ENCODE measurements at regions not wholly inside any gene's neighbourhood (a gene's known extent, or its start where the extent isn't known, plus 50 kb on each side); places are given as distances from the start of the nearest gene placed in this dataset.

DNA sequence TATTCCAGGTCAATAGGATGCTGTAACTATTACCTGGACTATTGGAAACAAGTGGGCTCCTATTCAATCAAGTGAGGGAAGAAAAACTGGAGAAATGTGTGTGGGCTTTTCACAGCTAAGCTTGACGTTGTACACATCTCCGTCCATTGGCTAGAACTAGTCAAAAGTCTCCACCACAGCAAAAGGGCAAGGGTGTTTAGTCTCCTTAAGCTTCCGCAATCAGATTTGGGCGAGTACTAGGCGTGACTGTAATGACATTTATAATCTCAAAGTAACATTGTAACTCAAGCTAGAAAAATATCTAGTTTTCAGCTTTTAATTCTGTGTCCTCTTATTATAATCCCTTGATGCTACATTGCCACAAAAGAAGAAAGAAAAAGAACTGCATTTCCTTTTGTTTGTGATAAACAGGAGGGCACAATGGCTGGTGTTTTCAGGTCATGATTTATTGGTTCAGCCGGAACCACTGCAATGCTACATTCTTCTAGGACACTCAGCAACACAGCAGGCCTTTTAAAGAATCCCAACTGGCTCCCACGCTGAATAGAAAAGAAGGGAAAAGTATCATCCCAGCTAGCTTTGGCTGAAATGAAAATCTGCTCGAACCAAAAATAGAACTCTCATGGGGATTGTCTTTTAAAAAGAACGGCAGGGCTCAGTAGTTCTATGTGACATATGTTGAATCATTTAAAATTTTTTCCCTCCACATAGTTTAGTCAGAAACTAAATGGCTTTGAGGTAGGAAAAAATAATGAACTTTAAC lies 387.7 kb downstream of the BTBD3 start:
- ATAC-seq, result no peak
- TF ChIP-seq ZFP30 (CRISPR knock-in tag; IDR thresholded peaks at IDR 0.05), result no peak

GRCh38 chr20:12306107-12306506 lies 388.4 kb downstream of the BTBD3 start:
- no peak for ATAC-seq
- TF ChIP-seq POU6F1 (CRISPR knock-in tag; IDR thresholded peaks at IDR 0.05; ENCODE audit: borderline replicate concordance, low read depth) (no peak), TOX (CRISPR knock-in tag; IDR thresholded peaks at IDR 0.05; ENCODE audit: borderline replicate concordance) (no peak)

DNA sequence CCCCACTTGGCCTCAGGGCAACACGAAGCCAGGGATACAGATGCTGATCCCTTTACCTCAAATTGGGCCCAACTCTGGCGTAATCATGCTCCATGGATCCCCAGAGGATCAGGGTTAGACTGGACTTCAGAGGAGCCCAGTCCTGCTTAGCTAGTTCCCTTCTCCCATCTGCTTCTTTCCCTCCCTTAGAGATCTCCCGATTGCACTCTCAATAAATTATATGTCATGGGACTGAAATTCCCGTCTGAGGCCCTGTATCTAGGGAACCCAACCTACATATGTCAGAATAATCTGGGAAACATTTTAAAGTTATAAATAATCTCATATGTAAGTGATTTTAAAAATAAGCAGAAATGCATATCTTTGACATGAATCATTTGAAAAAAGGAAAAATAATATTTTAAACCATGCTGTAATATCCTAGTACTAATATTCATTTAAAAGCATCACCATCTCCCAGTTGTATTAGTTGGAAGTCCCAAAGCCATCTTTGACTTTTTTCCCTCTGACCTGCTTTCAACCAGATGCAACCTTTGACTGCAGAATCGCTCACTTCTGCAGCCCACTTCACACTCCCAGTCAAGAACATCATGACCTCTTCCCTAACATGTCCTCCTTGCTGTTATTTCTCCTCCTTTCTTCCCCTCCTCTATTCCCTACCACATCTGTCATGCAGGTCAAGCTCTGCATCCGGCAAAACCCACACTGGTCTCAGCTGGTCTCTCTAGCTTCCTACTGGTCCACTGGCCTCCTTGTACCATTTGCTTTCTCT lies 393.6 kb downstream of the BTBD3 start:
- TF ChIP-seq ZFP30 (CRISPR knock-in tag; IDR thresholded peaks at IDR 0.05), result no peak
- TF ChIP-seq ZNF565 (CRISPR knock-in tag; conservative IDR thresholded peaks at IDR 0.05; ENCODE audit: low read depth), result no peak
- TF ChIP-seq ZC3H10 (CRISPR knock-in tag; IDR thresholded peaks at IDR 0.05), result no peak
- no peak for TF ChIP-seq GLIS3 (CRISPR knock-in tag; IDR thresholded peaks at IDR 0.05)
- no peak for TF ChIP-seq ZNF8 (CRISPR knock-in tag; IDR thresholded peaks at IDR 0.05)
- no peak for TF ChIP-seq ESRRG (CRISPR knock-in tag; IDR thresholded peaks at IDR 0.05)
- TF ChIP-seq ISL1 (CRISPR knock-in tag; IDR thresholded peaks at IDR 0.05), result no peak
- TF ChIP-seq, protein P1, sequence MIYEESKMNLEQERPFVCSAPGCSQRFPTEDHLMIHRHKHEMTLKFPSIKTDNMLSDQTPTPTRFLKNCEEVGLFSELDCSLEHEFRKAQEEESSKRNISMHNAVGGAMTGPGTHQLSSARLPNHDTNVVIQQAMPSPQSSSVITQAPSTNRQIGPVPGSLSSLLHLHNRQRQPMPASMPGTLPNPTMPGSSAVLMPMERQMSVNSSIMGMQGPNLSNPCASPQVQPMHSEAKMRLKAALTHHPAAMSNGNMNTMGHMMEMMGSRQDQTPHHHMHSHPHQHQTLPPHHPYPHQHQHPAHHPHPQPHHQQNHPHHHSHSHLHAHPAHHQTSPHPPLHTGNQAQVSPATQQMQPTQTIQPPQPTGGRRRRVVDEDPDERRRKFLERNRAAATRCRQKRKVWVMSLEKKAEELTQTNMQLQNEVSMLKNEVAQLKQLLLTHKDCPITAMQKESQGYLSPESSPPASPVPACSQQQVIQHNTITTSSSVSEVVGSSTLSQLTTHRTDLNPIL (CRISPR knock-in tag; IDR thresholded peaks at IDR 0.05; ENCODE audit: low read depth), result no peak
- ATAC-seq, result no peak

- no peak for ATAC-seq
- TF ChIP-seq, protein P2, sequence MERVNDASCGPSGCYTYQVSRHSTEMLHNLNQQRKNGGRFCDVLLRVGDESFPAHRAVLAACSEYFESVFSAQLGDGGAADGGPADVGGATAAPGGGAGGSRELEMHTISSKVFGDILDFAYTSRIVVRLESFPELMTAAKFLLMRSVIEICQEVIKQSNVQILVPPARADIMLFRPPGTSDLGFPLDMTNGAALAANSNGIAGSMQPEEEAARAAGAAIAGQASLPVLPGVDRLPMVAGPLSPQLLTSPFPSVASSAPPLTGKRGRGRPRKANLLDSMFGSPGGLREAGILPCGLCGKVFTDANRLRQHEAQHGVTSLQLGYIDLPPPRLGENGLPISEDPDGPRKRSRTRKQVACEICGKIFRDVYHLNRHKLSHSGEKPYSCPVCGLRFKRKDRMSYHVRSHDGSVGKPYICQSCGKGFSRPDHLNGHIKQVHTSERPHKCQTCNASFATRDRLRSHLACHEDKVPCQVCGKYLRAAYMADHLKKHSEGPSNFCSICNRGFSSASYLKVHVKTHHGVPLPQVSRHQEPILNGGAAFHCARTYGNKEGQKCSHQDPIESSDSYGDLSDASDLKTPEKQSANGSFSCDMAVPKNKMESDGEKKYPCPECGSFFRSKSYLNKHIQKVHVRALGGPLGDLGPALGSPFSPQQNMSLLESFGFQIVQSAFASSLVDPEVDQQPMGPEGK (CRISPR knock-in tag; IDR thresholded peaks at IDR 0.05; ENCODE audit: borderline replicate concordance), result no peak
- no peak for TF ChIP-seq ZFP30 (CRISPR knock-in tag; IDR thresholded peaks at IDR 0.05)
- TF ChIP-seq GLIS3 (CRISPR knock-in tag; IDR thresholded peaks at IDR 0.05), result no peak
- no peak for TF ChIP-seq ZNF8 (CRISPR knock-in tag; IDR thresholded peaks at IDR 0.05)
- no peak for TF ChIP-seq ZFP3 (CRISPR knock-in tag; IDR thresholded peaks at IDR 0.05)
- no peak for TF ChIP-seq OSR1 (CRISPR knock-in tag; IDR thresholded peaks at IDR 0.05)
- no peak for TF ChIP-seq TCF4 (CRISPR knock-in tag; IDR thresholded peaks at IDR 0.05; ENCODE audit: borderline replicate concordance)
- no peak for TF ChIP-seq ISL1 (CRISPR knock-in tag; IDR thresholded peaks at IDR 0.05)
Observed at GRCh38 chr20:12315652-12316051, 398.0 kb downstream of the BTBD3 start.

DNA sequence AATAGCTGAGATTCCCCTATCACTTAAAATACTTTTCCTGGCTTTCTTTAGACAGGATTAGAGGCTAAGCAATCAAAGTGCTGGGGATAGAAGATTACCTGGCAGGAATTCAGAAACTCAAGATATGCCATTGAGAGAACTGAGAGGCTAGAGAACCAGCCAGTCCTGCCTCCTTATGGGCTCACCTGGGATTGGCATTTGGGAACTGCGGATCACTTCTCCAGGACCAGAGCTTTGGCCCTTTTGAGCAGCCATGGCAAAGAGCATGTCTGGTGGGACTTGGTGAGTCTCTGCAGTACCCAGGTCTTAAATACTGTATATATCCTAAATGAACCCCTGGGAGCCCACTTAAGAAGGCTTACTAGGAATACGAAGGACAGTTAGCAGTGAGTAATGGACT lies 399.1 kb downstream of the BTBD3 start:
- no peak for ATAC-seq
- TF ChIP-seq ZNF70 (CRISPR knock-in tag; IDR thresholded peaks at IDR 0.05) (no peak), TCF4 (CRISPR knock-in tag; IDR thresholded peaks at IDR 0.05; ENCODE audit: borderline replicate concordance) (no peak), TOX (CRISPR knock-in tag; IDR thresholded peaks at IDR 0.05; ENCODE audit: borderline replicate concordance) (no peak), OSR1 (CRISPR knock-in tag; IDR thresholded peaks at IDR 0.05) (no peak), ZC3H10 (CRISPR knock-in tag; IDR thresholded peaks at IDR 0.05) (no peak), ISL1 (CRISPR knock-in tag; IDR thresholded peaks at IDR 0.05) (no peak), ZNF8 (CRISPR knock-in tag; IDR thresholded peaks at IDR 0.05) (no peak), GLIS3 (CRISPR knock-in tag; IDR thresholded peaks at IDR 0.05) (no peak), ESRRG (CRISPR knock-in tag; IDR thresholded peaks at IDR 0.05) (no peak), ZFP3 (CRISPR knock-in tag; IDR thresholded peaks at IDR 0.05) (no peak), SNAI2 (CRISPR knock-in tag; IDR thresholded peaks at IDR 0.05) (no peak), ARNTL (CRISPR knock-in tag; IDR thresholded peaks at IDR 0.05; ENCODE audit: borderline replicate concordance, low read depth) (no peak), ZNF565 (CRISPR knock-in tag; conservative IDR thresholded peaks at IDR 0.05; ENCODE audit: low read depth) (no peak), RARB (CRISPR knock-in tag; IDR thresholded peaks at IDR 0.05) (no peak), TSHZ2 (CRISPR knock-in tag; IDR thresholded peaks at IDR 0.05) (no peak)
- TF ChIP-seq, protein P1 (CRISPR knock-in tag; IDR thresholded peaks at IDR 0.05; ENCODE audit: low read depth), result no peak
